Activated CD4-positive, alpha-beta memory T cell treated with anti-CD3 and anti-CD28 coated beads for 36 hours (primary cell): ENCODE measurements at regions not wholly inside any gene's neighbourhood (a gene's known extent, or its start where the extent isn't known, plus 50 kb on each side); places are given as distances from the start of the nearest gene placed in this dataset.
"Not testable (repeated sequence)": the region's sequence is repeated elsewhere in the genome, so short reads cannot be mapped to it uniquely, and the experiment has no call there.

Experiments
- CTCF ChIA-PET: fragments of 350-600 bp; sonication (Branson Sonifier 250); formaldehyde crosslinking; loops from one replicate; lab custom pipeline; 2021; ENCODE audit warnings: antibody characterized with exemption, inconsistent platforms; lab: Charles Lee
- POLR2A ChIA-PET: fragments of 350-600 bp; sonication (Branson Sonifier 250); formaldehyde crosslinking; loops from one replicate; lab custom pipeline; 2021; ENCODE audit warnings: antibody characterized with exemption; lab: Charles Lee
- DNase-seq: peaks from one replicate; pipeline ENCODE4 v3.0.0-alpha.2; 2020
- H3K27ac Mint-ChIP-seq: one replicate; pipeline ENCODE4 v1.8.0; 2021; ENCODE audit warnings: mixed read lengths
- H3K27me3 Mint-ChIP-seq: one replicate; pipeline ENCODE4 v1.8.0; 2021; ENCODE audit warnings: mixed read lengths
- H3K36me3 Mint-ChIP-seq: one replicate; pipeline ENCODE4 v1.8.0; 2021; ENCODE audit warnings: mixed read lengths
- H3K4me1 Mint-ChIP-seq: one replicate; pipeline ENCODE4 v1.8.0; 2021; ENCODE audit warnings: low read depth, mixed read lengths
- H3K4me3 Mint-ChIP-seq: one replicate; pipeline ENCODE4 v1.8.0; 2021; ENCODE audit warnings: mild to moderate bottlenecking, mixed read lengths
- H3K9me3 Mint-ChIP-seq: one replicate; pipeline ENCODE4 v1.8.0; 2021; ENCODE audit warnings: mixed read lengths
- intact Hi-C: fragments of 100-400 bp; cut with micrococcal nuclease; formaldehyde crosslinking; loops from one replicate; pipeline ENCODE4 v1.15.1; 2023

GRCh38 chr9:40946228-40946627 lies 182.3 kb downstream of the FOXD4L6 start:
- H3K27me3 Mint-ChIP-seq, H3K27ac Mint-ChIP-seq, DNase-seq, H3K4me1 Mint-ChIP-seq, H3K4me3 Mint-ChIP-seq, CTCF ChIA-PET, intact Hi-C loops, POLR2A ChIA-PET, H3K9me3 Mint-ChIP-seq: not testable (repeated sequence)
- peaks cover 16% of the 10 kb centered on the region for H3K36me3 Mint-ChIP-seq

GRCh38 chr9:40942730-40943129 lies 185.8 kb downstream of the FOXD4L6 start:
- POLR2A ChIA-PET, H3K27me3 Mint-ChIP-seq: not testable (repeated sequence)
- H3K9me3 Mint-ChIP-seq: peaks cover 16% of the 10 kb centered on the region

GRCh38 chr9:40939888-40940209 lies 188.6 kb downstream of the FOXD4L6 start:
- H3K27me3 Mint-ChIP-seq, intact Hi-C loops, H3K27ac Mint-ChIP-seq, H3K4me3 Mint-ChIP-seq, DNase-seq, H3K4me1 Mint-ChIP-seq, CTCF ChIA-PET, H3K36me3 Mint-ChIP-seq, POLR2A ChIA-PET: not testable (repeated sequence)
- peaks cover 18% of the 10 kb centered on the region for H3K9me3 Mint-ChIP-seq

More at GRCh38 chr9:40942730-40943129, 185.8 kb downstream of the FOXD4L6 start:
- DNase-seq, H3K27ac Mint-ChIP-seq, H3K36me3 Mint-ChIP-seq, intact Hi-C loops, H3K4me3 Mint-ChIP-seq, CTCF ChIA-PET, H3K4me1 Mint-ChIP-seq: not testable (repeated sequence)

- H3K9me3 Mint-ChIP-seq: peaks cover 18% of the 10 kb centered on the region
- intact Hi-C loops, H3K27me3 Mint-ChIP-seq, DNase-seq, H3K4me3 Mint-ChIP-seq, H3K36me3 Mint-ChIP-seq, H3K4me1 Mint-ChIP-seq, POLR2A ChIA-PET, CTCF ChIA-PET, H3K27ac Mint-ChIP-seq: not testable (repeated sequence)
These were observed 189.1 kb downstream of the FOXD4L6 start for GRCh38 chr9:40939201-40939887.

GRCh38 chr9:40935336-40935735 lies 193.1 kb downstream of the FOXD4L6 start:
- Mint-ChIP-seq H3K27ac (no peak overlapping the region), H3K9me3 (peaks cover 47% of the 10 kb centered on the region), H3K4me1 (no peaks in the 10 kb centered on the region), H3K4me3 (no peak overlapping the region), H3K27me3 (no peaks in the 10 kb centered on the region), H3K36me3 (peaks cover 18% of the 10 kb centered on the region)
- ChIA-PET POLR2A (no interaction called here), CTCF (no interaction called here)
- DNase-seq: no peak
- intact Hi-C loops: no loop called here

GRCh38 chr9:40934480-40934879 lies 194.0 kb downstream of the FOXD4L6 start:
- Mint-ChIP-seq H3K9me3 (peaks cover 51% of the 10 kb centered on the region), H3K36me3 (peaks cover 18% of the 10 kb centered on the region)
- CTCF ChIA-PET, DNase-seq, H3K27ac Mint-ChIP-seq, H3K4me1 Mint-ChIP-seq, intact Hi-C loops, H3K27me3 Mint-ChIP-seq, H3K4me3 Mint-ChIP-seq, POLR2A ChIA-PET: not testable (repeated sequence)

- H3K27me3 Mint-ChIP-seq, CTCF ChIA-PET, intact Hi-C loops, POLR2A ChIA-PET, H3K4me1 Mint-ChIP-seq, H3K4me3 Mint-ChIP-seq, DNase-seq, H3K27ac Mint-ChIP-seq: not testable (repeated sequence)
- peaks cover 77% of the 10 kb centered on the region for H3K9me3 Mint-ChIP-seq
- H3K36me3 Mint-ChIP-seq: peaks cover 22% of the 10 kb centered on the region
These were observed 198.1 kb downstream of the FOXD4L6 start for GRCh38 chr9:40930426-40930825.

GRCh38 chr9:40929488-40929845 lies 199.0 kb downstream of the FOXD4L6 start:
- DNase-seq, H3K27ac Mint-ChIP-seq, CTCF ChIA-PET, POLR2A ChIA-PET, H3K27me3 Mint-ChIP-seq, H3K4me1 Mint-ChIP-seq, intact Hi-C loops, H3K4me3 Mint-ChIP-seq: not testable (repeated sequence)
- H3K36me3 Mint-ChIP-seq: peaks cover 23% of the 10 kb centered on the region
- peaks cover 87% of the 10 kb centered on the region for H3K9me3 Mint-ChIP-seq

GRCh38 chr9:40928803-40929487 lies 199.5 kb downstream of the FOXD4L6 start:
- peaks cover 92% of the 10 kb centered on the region for H3K9me3 Mint-ChIP-seq
- no peak for DNase-seq
- POLR2A ChIA-PET: no interaction called here
- H3K27ac Mint-ChIP-seq: no peak overlapping the region
- H3K4me1 Mint-ChIP-seq: no peaks in the 10 kb centered on the region
- H3K27me3 Mint-ChIP-seq: no peaks in the 10 kb centered on the region
- CTCF ChIA-PET: no interaction called here
- H3K36me3 Mint-ChIP-seq: peaks cover 23% of the 10 kb centered on the region
- H3K4me3 Mint-ChIP-seq: no peak overlapping the region
- intact Hi-C loops: no loop called here

GRCh38 chr9:40927851-40928802 lies 200.4 kb downstream of the FOXD4L6 start:
- Mint-ChIP-seq H3K9me3 (peaks cover 95% of the 10 kb centered on the region), H3K36me3 (peaks cover 20% of the 10 kb centered on the region), H3K27ac (no peak overlapping the region), H3K4me1 (no peaks in the 10 kb centered on the region), H3K4me3 (no peak overlapping the region), H3K27me3 (no peaks in the 10 kb centered on the region)
- CTCF ChIA-PET: no interaction called here
- POLR2A ChIA-PET: no interaction called here
- intact Hi-C loops: no loop called here
- no peak for DNase-seq

- DNase-seq: no peak
- intact Hi-C loops: no loop called here
- H3K27me3 Mint-ChIP-seq: no peaks in the 10 kb centered on the region
- H3K4me1 Mint-ChIP-seq: no peaks in the 10 kb centered on the region
- H3K27ac Mint-ChIP-seq: no peak overlapping the region
- CTCF ChIA-PET: no interaction called here
- POLR2A ChIA-PET: no interaction called here
- H3K4me3 Mint-ChIP-seq: no peak overlapping the region
- H3K9me3 Mint-ChIP-seq: peaks cover 96% of the 10 kb centered on the region
- peaks cover 19% of the 10 kb centered on the region for H3K36me3 Mint-ChIP-seq
These were observed 201.2 kb downstream of the FOXD4L6 start for GRCh38 chr9:40927260-40927631.

GRCh38 chr9:40926404-40927259 lies 201.8 kb downstream of the FOXD4L6 start:
- POLR2A ChIA-PET: no interaction called here
- H3K27me3 Mint-ChIP-seq: no peaks in the 10 kb centered on the region

More at GRCh38 chr9:40926404-40927259, 201.8 kb downstream of the FOXD4L6 start:
- intact Hi-C loops: no loop called here
- Mint-ChIP-seq H3K9me3 (peaks cover 95% of the 10 kb centered on the region), H3K36me3 (peaks cover 18% of the 10 kb centered on the region), H3K4me3 (no peak overlapping the region), H3K4me1 (no peaks in the 10 kb centered on the region), H3K27ac (no peak overlapping the region)
- CTCF ChIA-PET: no interaction called here
- DNase-seq: no peak
